Transverse colon (tissue), 4 donors: ENCODE measurements at regions not wholly inside any gene's neighbourhood (a gene's known extent, or its start where the extent isn't known, plus 50 kb on each side); places are given as distances from the start of the nearest gene placed in this dataset.

ENCODE experiments used
- DNase-seq: peaks from one replicate; pipeline ENCODE4 v3.0.0-alpha.2; 2019
- H3K27ac ChIP-seq, 4 donors: fragments of 200-600 bp; sonication (generic); 2 replicates each; pipeline ENCODE4 v1.5.1; 2016 to 2018; ENCODE audit warnings: inconsistent platforms in 4 of 4
- H3K27me3 ChIP-seq: fragments of 200-600 bp; sonication (generic); 2 replicates; pipeline ENCODE4 v1.5.1; 2017; ENCODE audit warnings: inconsistent platforms
- H3K36me3 ChIP-seq, 4 donors: fragments of 200-600 bp; sonication (generic); 2 replicates each; pipeline ENCODE4 v1.5.1; 2017 to 2019; ENCODE audit warnings: inconsistent platforms in 4 of 4
- H3K4me1 ChIP-seq, 4 donors: fragments of 200-600 bp; sonication (generic); 2 replicates each; pipeline ENCODE4 v1.5.1; 2017 to 2020; ENCODE audit warnings: inconsistent platforms in 4 of 4
- H3K4me3 ChIP-seq, 4 donors: fragments of 200-600 bp; sonication (generic); 1 replicate in 1 of 4; 2 replicates in 3 of 4; pipeline versions ENCODE4 v1.5.1 to v1.6.1; 2017 to 2019; ENCODE audit warnings: inconsistent platforms in 4 of 4
- H3K9me3 ChIP-seq, 2 donors: fragments of 200-600 bp; sonication (generic); 2 replicates each; pipeline ENCODE4 v1.5.1; 2017 to 2019; ENCODE audit warnings: inconsistent platforms in 2 of 2
- CTCF ChIP-seq, 5 experiments: fragments of 200-600 bp in 3 of 5; fragments of 450-650 bp in 2 of 5; sonication (generic) in 3 of 5; IDR thresholded peaks; 1 replicate in 2 of 5; 2 replicates in 3 of 5; pipeline ENCODE4 v1.5.1; 2016 to 2017; ENCODE audit warnings: antibody characterized with exemption in 5 of 5, inconsistent platforms in 3 of 5, mild to moderate bottlenecking in 2 of 5, moderate library complexity in 1 of 5
- EP300 ChIP-seq: sonication (generic); formaldehyde crosslinking; IDR thresholded peaks from one replicate; pipeline ENCODE4 v1.6.1; 2017; ENCODE audit warnings: antibody characterized with exemption, low read depth
- POLR2A ChIP-seq: fragments of 450-650 bp; IDR thresholded peaks from one replicate; pipeline ENCODE4 v1.6.1; 2016; ENCODE audit warnings: antibody characterized with exemption, mild to moderate bottlenecking, moderate library complexity
- POLR2AphosphoS5 ChIP-seq, 3 donors: sonication (generic); formaldehyde crosslinking; IDR thresholded peaks; one replicate each; pipeline ENCODE4 v1.6.1; 2016; ENCODE audit warnings: antibody characterized with exemption in 3 of 3
- WGBS, 2 donors: methylation state at CpG; one replicate each; pipeline ENCODE4 v1.1.5; 2018; ENCODE audit warnings: low coverage in 1 of 2; 5-methylcytosine and 5-hydroxymethylcytosine counted together
- in situ Hi-C, 4 donors: fragments of 200-750 bp; cut with MboI; loops; one replicate each; pipeline versions ENCODE4 v1.15.0 to v1.15.1; 2017; ENCODE audit warnings: low sequenced_read_pairs in 3 of 4, low pct_ligation_motif_present in 1 of 4, low pct_unique_long_range_greater_than_20kb in 1 of 4
- intact Hi-C: fragments of 100-400 bp; cut with DNase I; formaldehyde crosslinking; loops from one replicate; pipeline ENCODE4 v1.15.1; 2023; ENCODE audit warnings: low total_unique reads

- WGBS, 2 donors: 64 to 67% methylated on average over 4 of the region's 4 CpGs
- H3K4me1 ChIP-seq: no peaks in the 10 kb centered on the region
- no peak overlapping the region for H3K4me3 ChIP-seq
- in situ Hi-C loops: no loop called here
- no peaks in the 10 kb centered on the region for H3K27me3 ChIP-seq
- intact Hi-C loops: no loop called here
- H3K36me3 ChIP-seq: no peaks in the 10 kb centered on the region
- TF ChIP-seq POLR2A: no peak
- no peak for TF ChIP-seq CTCF (IDR thresholded peaks at IDR 0.05)
- TF ChIP-seq EP300: no peak
- TF ChIP-seq POLR2AphosphoS5 (IDR thresholded peaks at IDR 0.05): no peak
- no peak for DNase-seq
- H3K27ac ChIP-seq: no peak overlapping the region
- H3K9me3 ChIP-seq: no peaks in the 10 kb centered on the region
Measured at GRCh38 chr4:59400334-59400733, 1799.8 kb upstream of the ADGRL3 start.

GRCh38 chr4:59409647-59410046, 1790.5 kb upstream of the ADGRL3 start:
- H3K27me3 ChIP-seq: no peaks in the 10 kb centered on the region
- H3K9me3 ChIP-seq: peaks cover 0 to 3% of the 10 kb centered on the region in 2 donors
- in situ Hi-C loops (no loop called here), intact Hi-C loops (no loop called here)
- no peak for DNase-seq
- H3K27ac ChIP-seq: no peak overlapping the region
- no peaks in the 10 kb centered on the region for H3K4me1 ChIP-seq
- no peaks in the 10 kb centered on the region for H3K36me3 ChIP-seq
- no peak overlapping the region for H3K4me3 ChIP-seq
- no peak for TF ChIP-seq POLR2A
- no peak for TF ChIP-seq EP300
- TF ChIP-seq CTCF (IDR thresholded peaks at IDR 0.05): no peak
- no peak for TF ChIP-seq POLR2AphosphoS5 (IDR thresholded peaks at IDR 0.05)

- TF ChIP-seq POLR2AphosphoS5 (IDR thresholded peaks at IDR 0.05): no peak
- Histone ChIP-seq H3K36me3 (no peaks in the 10 kb centered on the region), H3K9me3 (no peaks in the 10 kb centered on the region), H3K27ac (no peak overlapping the region), H3K4me1 (no peaks in the 10 kb centered on the region), H3K4me3 (no peak overlapping the region), H3K27me3 (no peaks in the 10 kb centered on the region)
- DNase-seq: no peak
- intact Hi-C loops (no loop called here), in situ Hi-C loops (no loop called here)
- 55 to 57% methylated on average over 4 of the region's 5 CpGs for WGBS, 2 donors
Measured at GRCh38 chr4:59412739-59413138, 1787.4 kb upstream of the ADGRL3 start.

- no peak for DNase-seq
- in situ Hi-C loops: no loop called here
- Histone ChIP-seq H3K27ac (no peak overlapping the region), H3K9me3 (no peaks in the 10 kb centered on the region), H3K27me3 (no peaks in the 10 kb centered on the region), H3K36me3 (no peaks in the 10 kb centered on the region), H3K4me3 (no peak overlapping the region), H3K4me1 (no peaks in the 10 kb centered on the region)
- no peak for TF ChIP-seq CTCF (IDR thresholded peaks at IDR 0.05)
- no peak for TF ChIP-seq EP300
- no peak for TF ChIP-seq POLR2A
- TF ChIP-seq POLR2AphosphoS5 (IDR thresholded peaks at IDR 0.05): no peak
- intact Hi-C loops: no loop called here
Measured at GRCh38 chr4:59455751-59456150, 1744.4 kb upstream of the ADGRL3 start.

GRCh38 chr4:59457576-59457975, 1742.5 kb upstream of the ADGRL3 start:
- Histone ChIP-seq H3K27ac (no peak overlapping the region), H3K27me3 (no peaks in the 10 kb centered on the region), H3K9me3 (no peaks in the 10 kb centered on the region), H3K4me3 (no peak overlapping the region), H3K4me1 (no peaks in the 10 kb centered on the region), H3K36me3 (no peaks in the 10 kb centered on the region)
- WGBS, 2 donors: 71 to 79% methylated on average over 4 of the region's 4 CpGs
- intact Hi-C loops (no loop called here), in situ Hi-C loops (no loop called here)
- no peak for TF ChIP-seq POLR2A
- no peak for TF ChIP-seq EP300
- no peak for TF ChIP-seq CTCF (IDR thresholded peaks at IDR 0.05)
- TF ChIP-seq POLR2AphosphoS5 (IDR thresholded peaks at IDR 0.05): no peak
- DNase-seq: no peak
